ENCODE measurements at regions not wholly inside any gene's neighbourhood (a gene's known extent, or its start where the extent isn't known, plus 50 kb on each side); places are given as distances from the start of the nearest gene placed in this dataset.

- DNase-seq (ENCODE audit: low spot score) (no peak), ATAC-seq (no peak)
- H3K27ac Mint-ChIP-seq: no peak overlapping the region
- H3K9me3 Mint-ChIP-seq: no peaks in the 10 kb centered on the region
- H3K4me1 Mint-ChIP-seq (ENCODE audit: low read depth in 2 of 2): no peaks in the 10 kb centered on the region
- H3K36me3 Mint-ChIP-seq: no peaks in the 10 kb centered on the region
- H3K27me3 Mint-ChIP-seq: peaks cover 6 to 9% of the 10 kb centered on the region in 2 donors
- no peak overlapping the region for H3K4me3 Mint-ChIP-seq
Measured at GRCh38 chr13:110034031-110034549, 247.7 kb upstream of the IRS2 start.

GRCh38 chr13:110032969-110033368 is 246.6 kb upstream of the IRS2 start:
- no peak overlapping the region for H3K27ac Mint-ChIP-seq
- no peak for DNase-seq (ENCODE audit: low spot score)
- no peaks in the 10 kb centered on the region for H3K36me3 Mint-ChIP-seq
- no peaks in the 10 kb centered on the region for H3K9me3 Mint-ChIP-seq
- peaks cover 6% of the 10 kb centered on the region in 2 donors for H3K27me3 Mint-ChIP-seq
- H3K4me1 Mint-ChIP-seq (ENCODE audit: low read depth in 2 of 2): no peaks in the 10 kb centered on the region
- no peak for ATAC-seq
- H3K4me3 Mint-ChIP-seq: no peak overlapping the region

- Mint-ChIP-seq H3K27me3 (peaks cover 0 to 9% of the 10 kb centered on the region in 2 donors), H3K4me3 (no peak overlapping the region), H3K9me3 (no peaks in the 10 kb centered on the region), H3K27ac (no peak overlapping the region), H3K4me1 (ENCODE audit: low read depth in 2 of 2) (no peaks in the 10 kb centered on the region), H3K36me3 (no peaks in the 10 kb centered on the region)
- no peak for ATAC-seq
- no peak for DNase-seq (ENCODE audit: low spot score)
Measured at GRCh38 chr13:110030394-110030928, 244.1 kb upstream of the IRS2 start.

GRCh38 chr13:110028838-110029621 is 242.6 kb upstream of the IRS2 start:
- DNase-seq (ENCODE audit: low spot score): no peak
- Mint-ChIP-seq H3K36me3 (no peaks in the 10 kb centered on the region), H3K27me3 (peaks cover 0 to 7% of the 10 kb centered on the region in 2 donors), H3K4me1 (ENCODE audit: low read depth in 2 of 2) (no peaks in the 10 kb centered on the region), H3K9me3 (no peaks in the 10 kb centered on the region), H3K27ac (no peak overlapping the region), H3K4me3 (no peak overlapping the region)
- no peak for ATAC-seq

- DNase-seq (ENCODE audit: low spot score) (no peak), ATAC-seq (no peak)
- H3K9me3 Mint-ChIP-seq: no peaks in the 10 kb centered on the region
- peaks cover 0 to 5% of the 10 kb centered on the region in 2 donors for H3K27me3 Mint-ChIP-seq
- H3K36me3 Mint-ChIP-seq: no peaks in the 10 kb centered on the region
- no peaks in the 10 kb centered on the region for H3K4me1 Mint-ChIP-seq (ENCODE audit: low read depth in 2 of 2)
- no peak overlapping the region for H3K27ac Mint-ChIP-seq
- no peak overlapping the region for H3K4me3 Mint-ChIP-seq
Measured at GRCh38 chr13:110028311-110028710, 241.9 kb upstream of the IRS2 start.

GRCh38 chr13:110027470-110028240 is 241.3 kb upstream of the IRS2 start:
- Mint-ChIP-seq H3K27me3 (peaks cover 0 to 5% of the 10 kb centered on the region in 2 donors), H3K9me3 (no peaks in the 10 kb centered on the region), H3K4me3 (no peak overlapping the region), H3K36me3 (no peaks in the 10 kb centered on the region), H3K27ac (no peak overlapping the region), H3K4me1 (ENCODE audit: low read depth in 2 of 2) (no peaks in the 10 kb centered on the region)
- DNase-seq (ENCODE audit: low spot score) (no peak), ATAC-seq (no peak)

- H3K27ac Mint-ChIP-seq: no peak overlapping the region
- no peak for ATAC-seq
- H3K4me1 Mint-ChIP-seq (ENCODE audit: low read depth in 2 of 2): no peaks in the 10 kb centered on the region
- DNase-seq (ENCODE audit: low spot score): no peak
- no peak overlapping the region for H3K4me3 Mint-ChIP-seq
- H3K27me3 Mint-ChIP-seq: peaks cover 3 to 6% of the 10 kb centered on the region in 2 donors
- H3K9me3 Mint-ChIP-seq: peaks cover 2% of the 10 kb centered on the region
- no peaks in the 10 kb centered on the region for H3K36me3 Mint-ChIP-seq
Measured at GRCh38 chr13:110024645-110024980, 238.2 kb upstream of the IRS2 start.

GRCh38 chr13:110023729-110024644 is 237.6 kb upstream of the IRS2 start:
- no peak for ATAC-seq
- no peak overlapping the region for H3K27ac Mint-ChIP-seq
- no peak overlapping the region for H3K4me3 Mint-ChIP-seq

GRCh38 chr13:110018009-110018408 is 231.6 kb upstream of the IRS2 start:
- Mint-ChIP-seq H3K27ac (no peak overlapping the region), H3K4me3 (no peak overlapping the region), H3K4me1 (ENCODE audit: low read depth in 2 of 2) (no peaks in the 10 kb centered on the region), H3K27me3 (peaks cover 3 to 6% of the 10 kb centered on the region in 2 donors), H3K9me3 (peaks cover 5% of the 10 kb centered on the region), H3K36me3 (no peaks in the 10 kb centered on the region)
- ATAC-seq (no peak), DNase-seq (ENCODE audit: low spot score) (no peak)

More at GRCh38 chr13:110023729-110024644, 237.6 kb upstream of the IRS2 start:
- DNase-seq (ENCODE audit: low spot score): no peak
- no peaks in the 10 kb centered on the region for H3K36me3 Mint-ChIP-seq
- H3K27me3 Mint-ChIP-seq: peaks cover 3 to 6% of the 10 kb centered on the region in 2 donors
- no peaks in the 10 kb centered on the region for H3K4me1 Mint-ChIP-seq (ENCODE audit: low read depth in 2 of 2)
- peaks cover 2% of the 10 kb centered on the region for H3K9me3 Mint-ChIP-seq

GRCh38 chr13:110017379-110017778 is 231.0 kb upstream of the IRS2 start:
- no peak overlapping the region for H3K4me3 Mint-ChIP-seq
- H3K27me3 Mint-ChIP-seq: peaks cover 3 to 6% of the 10 kb centered on the region in 2 donors
- H3K9me3 Mint-ChIP-seq: peaks cover 5% of the 10 kb centered on the region
- ATAC-seq (no peak), DNase-seq (ENCODE audit: low spot score) (no peak)
- H3K27ac Mint-ChIP-seq: no peak overlapping the region
- no peaks in the 10 kb centered on the region for H3K36me3 Mint-ChIP-seq
- H3K4me1 Mint-ChIP-seq (ENCODE audit: low read depth in 2 of 2): no peaks in the 10 kb centered on the region

GRCh38 chr13:110015253-110015652 is 228.9 kb upstream of the IRS2 start:
- Mint-ChIP-seq H3K27ac (no peak overlapping the region), H3K4me3 (no peak overlapping the region), H3K9me3 (peaks cover 5% of the 10 kb centered on the region), H3K4me1 (ENCODE audit: low read depth in 2 of 2) (no peaks in the 10 kb centered on the region), H3K27me3 (peaks cover 0 to 3% of the 10 kb centered on the region in 2 donors), H3K36me3 (no peaks in the 10 kb centered on the region)
- DNase-seq (ENCODE audit: low spot score) (no peak), ATAC-seq (no peak)

GRCh38 chr13:110014719-110015118 is 228.3 kb upstream of the IRS2 start:
- ATAC-seq: no peak
- Mint-ChIP-seq H3K9me3 (peaks cover 3% of the 10 kb centered on the region), H3K36me3 (no peaks in the 10 kb centered on the region), H3K27me3 (peaks cover 0 to 3% of the 10 kb centered on the region in 2 donors), H3K4me3 (no peak overlapping the region), H3K4me1 (ENCODE audit: low read depth in 2 of 2) (no peaks in the 10 kb centered on the region), H3K27ac (no peak overlapping the region)
- no peak for DNase-seq (ENCODE audit: low spot score)

GRCh38 chr13:110012102-110012739 is 225.8 kb upstream of the IRS2 start:
- ATAC-seq (no peak), DNase-seq (ENCODE audit: low spot score) (no peak)
- Mint-ChIP-seq H3K9me3 (no peaks in the 10 kb centered on the region), H3K27me3 (peaks cover 0 to 4% of the 10 kb centered on the region in 2 donors), H3K27ac (no peak overlapping the region), H3K4me3 (no peak overlapping the region), H3K36me3 (no peaks in the 10 kb centered on the region), H3K4me1 (ENCODE audit: low read depth in 2 of 2) (no peaks in the 10 kb centered on the region)
